ENCODE measurements at regions not wholly inside any gene's neighbourhood (a gene's known extent, or its start where the extent isn't known, plus 50 kb on each side); places are given as distances from the start of the nearest gene placed in this dataset.

DNA sequence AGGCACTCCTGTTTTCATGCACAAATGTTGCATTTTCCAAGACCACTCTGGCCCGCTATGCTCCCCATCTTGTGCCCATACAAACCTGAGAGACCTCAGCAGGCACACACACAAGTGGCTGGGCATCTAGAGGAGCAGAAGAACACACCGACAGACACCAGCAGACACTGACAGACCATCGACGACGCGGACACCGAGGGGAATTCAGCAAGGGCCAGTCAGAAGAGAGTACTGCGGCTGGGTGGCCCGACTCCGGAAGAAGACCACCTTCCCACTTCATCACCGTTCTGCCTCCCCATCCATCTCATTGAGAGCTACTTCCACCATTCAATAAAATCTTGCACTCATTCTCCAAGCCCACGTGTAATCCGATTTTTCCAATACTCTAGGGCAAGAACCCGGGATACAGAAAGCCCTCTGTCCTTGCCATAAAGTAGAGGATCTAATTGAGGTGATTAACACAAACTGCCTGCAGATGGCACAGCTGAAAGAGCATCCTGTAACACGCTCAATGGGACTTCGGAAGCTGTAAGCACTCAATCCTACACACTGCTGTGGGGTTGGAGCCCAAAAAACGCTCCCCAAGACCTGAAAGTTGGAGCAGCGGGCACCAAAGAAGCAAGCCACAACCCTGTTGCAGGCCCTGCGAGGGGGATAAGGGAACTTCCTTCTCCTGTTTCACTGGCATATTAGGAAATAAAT lies 780.9 kb downstream of the ARAP2 start:
- ATAC-seq, result no peak

DNA sequence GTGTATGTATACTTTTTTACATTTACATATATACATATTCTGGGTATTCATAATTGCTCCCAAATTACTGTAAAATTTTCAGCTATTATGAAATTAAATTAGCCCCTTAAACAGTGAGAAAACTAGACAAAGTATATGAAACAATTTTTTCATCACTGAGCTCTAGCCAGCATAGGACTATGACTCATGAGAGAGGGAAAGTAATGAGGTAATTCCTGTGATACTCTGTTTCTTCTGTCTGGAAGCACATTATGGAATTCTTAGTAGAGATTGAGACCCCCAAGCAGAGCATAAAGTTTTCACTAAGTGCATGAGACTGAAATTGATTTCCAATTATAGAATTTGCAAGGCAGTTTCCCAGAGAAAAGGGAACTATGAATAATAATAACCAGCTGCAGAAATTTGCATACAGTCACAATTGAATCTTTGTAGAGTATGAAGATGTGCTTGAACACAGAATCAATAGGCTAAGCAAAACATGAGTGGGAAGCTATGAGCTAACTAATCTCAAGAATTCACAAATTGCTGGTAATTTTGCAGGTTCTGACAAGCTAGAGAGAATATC lies 779.3 kb downstream of the ARAP2 start:
- ATAC-seq, result no peak

DNA sequence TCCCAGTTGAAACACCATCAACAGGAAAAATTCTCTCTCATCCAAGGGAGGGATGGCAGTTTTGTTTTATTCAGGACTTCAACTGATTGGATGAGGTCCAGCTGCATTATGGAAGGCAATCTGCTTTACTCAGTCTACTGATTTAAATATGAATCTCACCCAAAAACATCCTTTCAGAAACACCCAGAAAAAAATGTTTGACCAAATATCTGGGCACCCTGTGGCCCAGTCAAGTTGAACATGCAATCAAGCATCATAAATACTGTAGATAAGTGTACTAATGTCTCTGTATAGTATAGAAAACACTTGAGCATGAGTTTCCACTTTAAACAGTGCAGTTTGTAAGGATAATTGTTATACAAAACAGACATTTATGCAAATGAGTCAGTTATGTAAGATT lies 753.2 kb downstream of the ARAP2 start:
- no peak for ATAC-seq

DNA sequence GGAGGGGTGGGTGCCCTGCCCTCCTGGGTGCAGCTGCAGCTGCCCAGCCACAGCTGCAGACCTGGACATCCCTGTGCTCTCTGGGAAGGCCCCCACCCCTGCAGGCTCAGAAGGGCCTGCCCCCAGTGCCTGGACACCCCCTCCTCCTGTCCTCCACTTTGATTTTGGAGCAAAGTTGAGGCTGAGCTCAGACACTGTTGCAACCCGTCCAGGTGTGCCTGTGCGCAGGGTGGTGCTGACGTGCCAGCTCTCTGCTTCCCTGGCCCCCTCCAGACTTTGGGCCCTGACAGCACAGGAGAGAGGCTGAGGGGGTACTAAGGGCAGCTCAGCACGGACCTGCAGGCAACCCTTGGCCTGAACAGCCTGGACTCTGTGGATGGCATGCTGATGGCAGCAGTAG lies 750.3 kb downstream of the ARAP2 start:
- no peak for ATAC-seq

- no peak for ATAC-seq
Measured at GRCh38 chr4:35494955-35495354, 749.4 kb downstream of the ARAP2 start.

GRCh38 chr4:35500812-35501211 lies 743.5 kb downstream of the ARAP2 start:
- ATAC-seq, result no peak

- no peak for ATAC-seq
Measured at GRCh38 chr4:35503435-35503834, 740.9 kb downstream of the ARAP2 start.

DNA sequence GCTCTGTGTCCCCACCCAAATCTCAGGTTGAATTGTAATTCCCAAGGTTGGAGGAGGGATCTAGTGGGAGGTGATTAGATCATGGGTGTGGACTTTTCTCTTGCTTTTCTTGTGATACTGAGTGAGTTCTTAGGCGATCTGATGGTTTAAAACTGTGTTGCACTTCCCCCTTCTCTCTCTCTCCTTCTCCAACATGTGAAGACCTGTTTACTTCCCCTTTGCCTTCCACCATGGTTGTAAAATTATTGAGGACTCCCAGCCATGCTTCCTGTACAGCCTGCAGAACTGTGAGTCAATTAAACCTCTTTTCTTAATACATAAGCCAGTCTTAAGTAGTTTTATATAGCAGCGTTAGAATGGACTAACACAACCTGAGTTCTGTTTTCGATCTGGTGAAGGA lies 738.2 kb downstream of the ARAP2 start:
- no peak for ATAC-seq

GRCh38 chr4:35511851-35512250 lies 732.5 kb downstream of the ARAP2 start:
- no peak for ATAC-seq

GRCh38 chr4:35516102-35516501 lies 728.2 kb downstream of the ARAP2 start:
- ATAC-seq, result no peak

DNA sequence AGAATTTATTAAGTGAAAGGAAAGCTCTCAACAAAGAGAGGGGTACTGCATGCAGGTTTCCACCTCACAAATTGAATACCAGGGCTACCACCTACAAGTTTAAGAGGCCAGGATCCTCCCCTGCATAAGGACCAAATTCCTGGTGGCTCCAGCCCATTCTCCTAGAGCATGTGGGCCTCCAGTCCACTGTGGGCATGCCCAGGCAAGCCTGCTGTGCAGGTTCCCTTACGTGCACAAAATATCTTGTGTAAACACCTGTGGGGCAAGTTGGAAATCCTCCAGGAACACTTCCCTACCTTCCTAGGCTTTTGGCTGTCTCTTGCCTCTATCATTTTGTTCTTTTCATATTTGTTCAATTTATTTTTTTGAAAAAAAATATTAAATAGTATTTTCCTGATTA lies 724.3 kb downstream of the ARAP2 start:
- ATAC-seq, result no peak

- no peak for ATAC-seq
Measured at GRCh38 chr4:35521682-35522081, 722.6 kb downstream of the ARAP2 start.

- ATAC-seq, result no peak
Measured at GRCh38 chr4:35525192-35525978, 718.9 kb downstream of the ARAP2 start.

GRCh38 chr4:35526456-35526855 lies 717.9 kb downstream of the ARAP2 start:
- ATAC-seq, result no peak

- ATAC-seq, result no peak
Measured at GRCh38 chr4:35534962-35535361, 709.4 kb downstream of the ARAP2 start.

DNA sequence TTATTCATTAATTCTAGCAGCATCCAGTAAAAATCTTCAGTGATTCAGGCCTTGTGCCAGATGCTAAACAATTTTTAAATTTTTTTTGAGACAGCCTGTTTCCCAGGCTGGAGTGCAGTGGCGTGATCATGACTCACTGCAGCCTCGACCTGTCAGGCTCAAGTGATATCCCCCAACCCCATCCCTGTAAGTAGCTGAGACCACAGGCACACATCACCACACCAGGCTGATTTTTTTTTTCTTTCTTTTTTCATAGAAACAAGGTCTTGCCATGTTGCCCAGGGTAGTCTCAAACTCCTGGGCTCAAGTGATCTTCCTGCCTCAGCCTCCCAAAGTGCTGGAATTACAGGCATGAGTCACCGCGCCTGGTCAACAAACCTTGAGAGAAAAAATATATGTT lies 705.5 kb downstream of the ARAP2 start:
- no peak for ATAC-seq

DNA sequence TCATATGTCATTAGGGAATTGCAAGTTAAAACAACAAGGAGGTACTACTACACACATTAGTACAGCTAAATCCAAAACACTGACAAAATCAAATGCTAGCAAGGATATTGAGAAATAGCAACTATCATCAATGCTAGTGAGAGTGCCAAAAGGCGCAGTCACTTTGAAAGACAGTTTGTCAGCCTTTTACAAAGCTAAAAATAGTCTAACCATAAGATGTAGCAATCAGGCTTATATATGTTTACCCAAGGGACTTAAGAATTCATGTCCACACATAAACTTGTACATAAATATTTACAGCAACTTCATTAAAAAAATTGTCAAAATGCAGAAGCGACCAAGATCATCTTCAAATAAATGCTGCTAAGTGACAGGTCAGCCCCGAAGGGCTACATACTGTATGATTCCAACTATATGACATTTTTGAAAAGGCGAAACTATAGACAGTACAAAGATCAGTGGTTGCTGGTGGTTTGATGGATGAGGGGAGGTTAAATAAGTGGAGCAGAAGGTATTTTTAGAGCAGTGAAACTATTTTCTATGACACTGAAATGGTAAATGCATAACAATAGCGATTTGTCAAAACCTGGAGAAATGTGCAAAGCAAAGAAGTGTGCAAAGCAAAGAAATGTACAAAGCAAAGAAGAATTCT lies 704.8 kb downstream of the ARAP2 start:
- no peak for ATAC-seq

DNA sequence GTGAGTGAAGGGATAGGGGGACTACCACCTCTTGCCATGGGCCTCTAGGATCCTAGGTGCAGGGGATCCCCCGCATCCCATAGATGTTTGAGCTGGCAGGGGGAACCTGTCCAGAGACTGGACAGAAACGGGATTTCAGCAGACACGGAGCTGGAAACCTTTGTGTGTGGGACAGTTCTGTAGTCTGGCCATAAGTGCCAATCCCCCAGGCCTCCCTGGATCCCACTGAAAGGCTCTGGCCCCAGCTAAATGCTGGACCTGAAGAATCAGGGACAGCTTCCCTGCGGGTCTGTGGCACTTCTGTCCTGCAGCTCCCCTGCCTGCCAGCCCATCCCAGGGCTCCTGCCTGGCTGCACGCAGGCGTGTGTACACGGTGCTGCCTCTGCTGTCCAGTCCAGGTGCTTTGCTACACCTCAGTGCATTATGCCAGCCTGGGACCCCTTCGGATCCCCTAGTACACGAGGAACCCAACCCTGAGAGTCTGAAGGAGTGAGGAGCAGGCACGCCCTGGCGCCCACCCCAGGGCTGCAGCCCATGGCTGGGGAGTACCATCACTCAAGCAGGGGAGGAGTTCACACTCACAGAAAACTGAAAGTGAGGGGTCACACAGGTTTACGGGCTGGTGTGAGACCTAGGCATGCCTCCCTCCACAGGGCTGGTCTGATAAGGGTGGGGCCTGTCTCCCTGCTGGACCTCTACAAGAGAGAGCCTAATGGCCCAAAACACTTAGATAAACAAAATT lies 703.0 kb downstream of the ARAP2 start:
- ATAC-seq, result no peak

DNA sequence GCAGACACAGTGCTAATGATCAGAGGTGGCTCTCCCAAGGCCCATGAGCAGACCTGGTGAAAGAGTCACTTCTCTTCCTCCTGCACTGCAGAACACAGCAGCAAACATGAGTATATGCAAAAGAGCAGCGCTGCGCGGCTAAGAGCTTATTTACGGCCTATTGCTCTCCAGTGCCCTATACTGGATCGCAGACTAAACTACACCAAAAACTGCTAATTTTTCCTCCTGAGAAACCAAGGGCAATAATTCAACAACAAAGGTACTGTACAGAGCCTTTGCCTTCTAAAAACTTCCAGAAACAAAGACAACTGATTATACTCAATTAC lies 702.5 kb downstream of the ARAP2 start:
- no peak for ATAC-seq

- ATAC-seq, result no peak
Measured at GRCh38 chr4:35548921-35549320, 695.4 kb downstream of the ARAP2 start.

GRCh38 chr4:35556387-35556786 lies 687.9 kb downstream of the ARAP2 start:
- no peak for ATAC-seq

GRCh38 chr4:35559559-35560365 lies 684.6 kb downstream of the ARAP2 start:
- no peak for ATAC-seq
